ENCODE measurements at regions not wholly inside any gene's neighbourhood (a gene's known extent, or its start where the extent isn't known, plus 50 kb on each side); places are given as distances from the start of the nearest gene placed in this dataset.

DNA sequence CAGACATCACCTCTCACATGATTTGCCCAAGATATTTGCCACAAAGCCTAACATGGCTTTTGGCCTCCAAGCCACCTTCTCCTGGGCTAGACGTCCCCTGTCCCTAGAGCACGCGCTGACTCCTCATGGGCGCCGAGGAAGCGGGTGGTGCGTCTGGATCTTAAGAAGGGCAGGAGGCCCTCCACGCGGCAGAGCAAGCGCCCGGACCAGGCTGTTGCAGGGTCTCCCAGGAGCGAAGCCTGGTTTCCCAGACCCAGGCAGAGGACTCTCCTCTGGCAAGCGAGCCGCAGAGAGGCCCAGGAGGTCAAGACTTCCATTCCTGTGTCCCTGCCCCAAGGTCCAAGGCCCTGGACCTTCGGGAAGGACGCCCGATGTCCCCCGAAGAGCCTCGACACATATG, 101.7 kb upstream of the TTC34 start:
- H3K27ac Mint-ChIP-seq (ENCODE audit: low read depth, unreplicated experiment), result no peak overlapping the region
- ChIA-PET POLR2A (no interaction called here), CTCF (interaction anchor here (0.5 kb wide), 1 partner anchor 26 kb away, joined by 3 read pairs; no protein-coding TSS in a partner anchor)
- no peaks in the 10 kb centered on the region for H3K27me3 Mint-ChIP-seq (ENCODE audit: insufficient read depth, unreplicated experiment)
- no TSS peak for BruUV-seq (replicated peaks)
- no peaks in the 10 kb centered on the region for H3K36me3 Mint-ChIP-seq (ENCODE audit: insufficient read depth, unreplicated experiment)
- no peak overlapping the region for H3K4me3 Mint-ChIP-seq (ENCODE audit: unreplicated experiment)
- H3K4me1 Mint-ChIP-seq (ENCODE audit: insufficient read depth, unreplicated experiment), result no peaks in the 10 kb centered on the region
- no peak for DNase-seq (ENCODE audit: unreplicated experiment)
- peaks cover 9% of the 10 kb centered on the region for H3K9me3 Mint-ChIP-seq (ENCODE audit: unreplicated experiment)
- TF ChIP-seq, protein P1, sequence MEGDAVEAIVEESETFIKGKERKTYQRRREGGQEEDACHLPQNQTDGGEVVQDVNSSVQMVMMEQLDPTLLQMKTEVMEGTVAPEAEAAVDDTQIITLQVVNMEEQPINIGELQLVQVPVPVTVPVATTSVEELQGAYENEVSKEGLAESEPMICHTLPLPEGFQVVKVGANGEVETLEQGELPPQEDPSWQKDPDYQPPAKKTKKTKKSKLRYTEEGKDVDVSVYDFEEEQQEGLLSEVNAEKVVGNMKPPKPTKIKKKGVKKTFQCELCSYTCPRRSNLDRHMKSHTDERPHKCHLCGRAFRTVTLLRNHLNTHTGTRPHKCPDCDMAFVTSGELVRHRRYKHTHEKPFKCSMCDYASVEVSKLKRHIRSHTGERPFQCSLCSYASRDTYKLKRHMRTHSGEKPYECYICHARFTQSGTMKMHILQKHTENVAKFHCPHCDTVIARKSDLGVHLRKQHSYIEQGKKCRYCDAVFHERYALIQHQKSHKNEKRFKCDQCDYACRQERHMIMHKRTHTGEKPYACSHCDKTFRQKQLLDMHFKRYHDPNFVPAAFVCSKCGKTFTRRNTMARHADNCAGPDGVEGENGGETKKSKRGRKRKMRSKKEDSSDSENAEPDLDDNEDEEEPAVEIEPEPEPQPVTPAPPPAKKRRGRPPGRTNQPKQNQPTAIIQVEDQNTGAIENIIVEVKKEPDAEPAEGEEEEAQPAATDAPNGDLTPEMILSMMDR (IDR thresholded peaks at IDR 0.05; ENCODE audit: unreplicated experiment), result no peak
- intact Hi-C loops (cut with micrococcal nuclease), result no loop called here

DNA sequence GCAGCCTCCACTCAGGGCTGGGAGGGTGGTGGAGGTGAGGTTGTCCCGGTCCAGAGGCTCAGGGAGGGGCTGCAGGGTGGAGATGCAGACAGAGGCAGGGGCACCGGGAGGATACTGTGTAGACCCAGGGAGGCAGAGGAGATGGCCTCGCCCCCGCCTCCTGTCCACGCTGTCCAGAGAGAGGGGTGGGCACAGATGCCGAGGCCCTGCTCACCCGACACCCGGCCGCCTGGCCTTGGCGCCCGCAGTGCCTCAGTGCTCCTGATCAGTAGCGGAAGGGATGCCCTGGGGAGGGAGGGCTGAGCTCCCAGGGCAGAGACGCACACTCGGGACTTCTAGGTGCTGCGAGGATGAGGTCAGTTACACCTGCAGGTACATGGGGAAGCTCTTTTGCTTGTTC, 102.7 kb upstream of the TTC34 start:
- ChIA-PET CTCF (no interaction called here), POLR2A (no interaction called here)
- DNase-seq (ENCODE audit: unreplicated experiment), result no peak
- H3K9me3 Mint-ChIP-seq (ENCODE audit: unreplicated experiment), result peaks cover 9% of the 10 kb centered on the region
- TF ChIP-seq, protein P1 (IDR thresholded peaks at IDR 0.05; ENCODE audit: unreplicated experiment), result no peak
- H3K27me3 Mint-ChIP-seq (ENCODE audit: insufficient read depth, unreplicated experiment), result no peaks in the 10 kb centered on the region
- no peak overlapping the region for H3K27ac Mint-ChIP-seq (ENCODE audit: low read depth, unreplicated experiment)
- no peaks in the 10 kb centered on the region for H3K36me3 Mint-ChIP-seq (ENCODE audit: insufficient read depth, unreplicated experiment)
- no peak overlapping the region for H3K4me3 Mint-ChIP-seq (ENCODE audit: unreplicated experiment)
- BruUV-seq (replicated peaks), result no TSS peak
- intact Hi-C loops (cut with micrococcal nuclease), result no loop called here
- no peaks in the 10 kb centered on the region for H3K4me1 Mint-ChIP-seq (ENCODE audit: insufficient read depth, unreplicated experiment)

DNA sequence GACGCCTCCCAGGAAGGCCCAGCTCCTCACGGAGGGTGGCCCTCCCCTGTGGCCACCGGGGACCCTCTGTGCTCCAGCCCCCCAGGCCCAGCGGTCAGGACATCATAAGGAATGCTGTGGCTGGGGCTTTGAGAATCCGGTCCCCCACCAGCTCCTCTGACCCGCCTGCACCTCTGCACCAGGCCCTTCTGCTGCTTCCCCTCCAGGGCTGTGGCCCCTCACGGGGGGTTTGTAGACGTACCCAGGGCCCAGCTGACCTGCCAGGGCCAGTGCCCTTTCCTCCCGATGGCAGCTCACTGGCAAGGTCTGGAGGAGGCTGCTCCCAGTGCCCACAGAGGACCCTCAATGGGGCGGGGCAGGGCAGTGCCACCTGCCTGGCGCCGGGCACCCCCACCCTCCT, 103.9 kb upstream of the TTC34 start:
- no peaks in the 10 kb centered on the region for H3K36me3 Mint-ChIP-seq (ENCODE audit: insufficient read depth, unreplicated experiment)
- peaks cover 9% of the 10 kb centered on the region for H3K9me3 Mint-ChIP-seq (ENCODE audit: unreplicated experiment)
- CTCF ChIA-PET, result no interaction called here
- TF ChIP-seq, protein P1 (IDR thresholded peaks at IDR 0.05; ENCODE audit: unreplicated experiment), result no peak
- no peak for DNase-seq (ENCODE audit: unreplicated experiment)
- H3K27ac Mint-ChIP-seq (ENCODE audit: low read depth, unreplicated experiment), result no peak overlapping the region
- no TSS peak for BruUV-seq (replicated peaks)
- H3K4me3 Mint-ChIP-seq (ENCODE audit: unreplicated experiment), result no peak overlapping the region
- POLR2A ChIA-PET, result no interaction called here
- no peaks in the 10 kb centered on the region for H3K4me1 Mint-ChIP-seq (ENCODE audit: insufficient read depth, unreplicated experiment)
- H3K27me3 Mint-ChIP-seq (ENCODE audit: insufficient read depth, unreplicated experiment), result no peaks in the 10 kb centered on the region
- intact Hi-C loops (cut with micrococcal nuclease), result no loop called here

DNA sequence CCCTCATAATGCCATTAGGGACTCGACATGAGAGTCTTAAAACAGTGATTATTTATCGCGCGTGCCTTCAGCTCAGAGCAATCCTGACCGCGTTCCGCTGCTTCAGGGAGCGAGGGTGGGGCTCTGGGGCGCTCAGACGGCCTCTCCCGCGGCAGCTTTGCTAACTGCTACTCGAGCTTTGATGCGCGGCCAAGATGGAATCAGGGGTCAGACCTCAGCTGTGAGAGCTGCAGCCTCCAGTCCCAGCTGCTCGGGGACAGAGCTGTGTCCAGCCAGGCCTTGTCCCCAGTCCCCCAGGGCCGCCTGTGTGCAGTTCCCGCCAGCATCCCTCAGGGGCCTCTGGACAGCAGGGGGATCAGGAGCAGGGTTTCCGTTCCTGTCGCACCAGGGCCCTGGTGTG, 104.6 kb upstream of the TTC34 start:
- no peaks in the 10 kb centered on the region for H3K27me3 Mint-ChIP-seq (ENCODE audit: insufficient read depth, unreplicated experiment)
- BruUV-seq (replicated peaks), result no TSS peak
- intact Hi-C loops (cut with micrococcal nuclease), result no loop called here
- no peak for DNase-seq (ENCODE audit: unreplicated experiment)
- CTCF ChIA-PET, result no interaction called here
- H3K4me3 Mint-ChIP-seq (ENCODE audit: unreplicated experiment), result no peak overlapping the region
- TF ChIP-seq, protein P1 (IDR thresholded peaks at IDR 0.05; ENCODE audit: unreplicated experiment), result no peak
- H3K36me3 Mint-ChIP-seq (ENCODE audit: insufficient read depth, unreplicated experiment), result no peaks in the 10 kb centered on the region
- no peaks in the 10 kb centered on the region for H3K4me1 Mint-ChIP-seq (ENCODE audit: insufficient read depth, unreplicated experiment)
- H3K9me3 Mint-ChIP-seq (ENCODE audit: unreplicated experiment), result peaks cover 9% of the 10 kb centered on the region
- H3K27ac Mint-ChIP-seq (ENCODE audit: low read depth, unreplicated experiment), result no peak overlapping the region
- POLR2A ChIA-PET, result no interaction called here

Data from MCF 10A (cell line).